GM18861 (cell line): ENCODE measurements at regions not wholly inside any gene's neighbourhood (a gene's known extent, or its start where the extent isn't known, plus 50 kb on each side); places are given as distances from the start of the nearest gene placed in this dataset.
"Not testable (repeated sequence)": the region's sequence is repeated elsewhere in the genome, so short reads cannot be mapped to it uniquely, and the experiment has no call there.

Experiments used
- ATAC-seq: cut with Tn5 transposase; IDR thresholded peaks from one replicate; pipeline ENCODE4 v1.9.1; 2021; ENCODE audit not compliant: unreplicated experiment

DNA sequence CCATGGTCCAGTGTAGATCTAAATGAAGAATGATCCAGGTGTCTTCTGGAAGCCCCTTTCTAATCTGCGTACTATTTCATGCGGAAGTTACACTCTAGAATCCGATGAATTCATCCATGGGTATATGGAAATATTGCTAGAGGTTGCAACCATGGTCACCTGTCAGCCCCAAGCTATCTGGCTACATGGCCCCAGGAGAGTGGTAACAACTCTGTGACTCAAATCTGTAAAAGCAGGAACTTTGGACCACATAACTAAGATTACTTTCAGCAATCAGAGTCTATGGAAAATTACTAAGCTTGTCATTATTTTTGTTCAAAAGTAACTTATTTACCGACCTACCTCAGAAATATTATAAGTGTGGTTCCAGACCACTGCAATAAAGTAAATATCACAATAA lies 150.6 kb upstream of the MED14 start:
- no peak for ATAC-seq

- ATAC-seq, result no peak
Observed at GRCh38 chrX:40887476-40887875, 152.1 kb upstream of the MED14 start.

DNA sequence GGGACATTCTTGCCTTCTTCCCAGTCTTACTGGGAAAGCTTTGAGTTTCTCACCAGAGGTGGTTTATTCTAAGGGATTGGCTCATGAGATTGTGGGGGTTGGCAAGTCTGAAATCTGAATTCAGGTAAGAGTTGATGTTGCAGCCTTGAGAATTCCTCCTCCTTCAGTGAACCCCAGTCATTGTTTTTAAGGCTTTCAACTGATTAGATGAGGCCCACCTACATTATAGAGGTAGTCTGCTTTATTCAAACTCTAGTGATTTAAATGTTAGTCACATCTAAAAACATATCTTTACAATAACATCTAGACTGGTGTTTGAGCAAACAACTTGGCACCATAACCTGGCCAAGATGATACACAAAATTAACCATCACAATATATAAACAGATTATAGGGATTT lies 156.5 kb upstream of the MED14 start:
- ATAC-seq, result no peak

DNA sequence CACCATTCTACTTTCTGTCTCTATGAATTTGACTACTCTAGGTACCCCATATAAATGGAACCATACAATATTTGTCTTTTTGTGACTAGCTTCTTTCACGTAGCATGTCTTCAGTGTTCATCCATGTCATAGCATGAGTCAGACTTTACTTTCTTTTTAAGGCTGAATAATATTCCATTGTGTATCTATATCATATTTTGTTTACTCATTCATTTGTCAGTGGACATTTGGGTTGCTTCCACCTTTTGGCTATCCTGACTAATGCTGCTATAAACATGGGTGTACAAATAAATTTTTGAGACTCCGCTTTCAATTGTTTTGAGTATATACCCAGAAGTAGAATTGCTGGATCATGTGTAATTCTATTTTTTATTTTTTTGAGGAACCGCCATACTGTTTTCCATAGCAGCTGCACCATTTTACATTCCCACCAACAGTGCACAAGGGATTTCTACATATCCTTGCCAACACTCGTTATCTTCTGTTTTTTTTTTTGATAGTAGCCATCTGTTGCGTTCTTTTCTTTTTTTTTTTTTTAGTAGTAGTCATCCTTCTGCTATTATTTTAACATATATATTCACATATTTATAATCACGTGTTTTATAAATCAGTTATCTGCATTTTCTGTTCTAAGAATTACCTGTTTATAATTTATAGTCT lies 158.0 kb upstream of the MED14 start:
- ATAC-seq, result no peak

- ATAC-seq, result no peak
Observed at GRCh38 chrX:40895246-40895645, 159.9 kb upstream of the MED14 start.

GRCh38 chrX:40897718-40898270 lies 162.5 kb upstream of the MED14 start:
- no peak for ATAC-seq

DNA sequence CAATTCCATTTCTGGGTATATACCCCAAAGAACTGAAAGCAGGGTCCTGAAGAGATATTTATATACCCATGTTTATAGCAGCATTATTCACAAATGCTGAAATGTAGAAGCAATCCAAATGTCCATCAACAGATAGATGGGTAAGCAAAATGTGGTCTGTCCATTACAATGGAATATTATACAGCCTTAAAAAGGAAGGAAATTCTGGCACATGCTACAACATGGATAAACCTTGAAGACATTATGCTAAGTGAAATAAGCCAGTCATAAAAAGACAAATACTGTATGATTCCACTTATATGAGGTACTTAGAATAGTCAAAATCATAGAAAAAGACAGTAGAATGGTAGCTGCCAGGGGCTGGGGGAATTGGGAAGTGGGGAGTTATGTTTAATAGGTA lies 169.4 kb upstream of the MED14 start:
- not testable (repeated sequence) for ATAC-seq

DNA sequence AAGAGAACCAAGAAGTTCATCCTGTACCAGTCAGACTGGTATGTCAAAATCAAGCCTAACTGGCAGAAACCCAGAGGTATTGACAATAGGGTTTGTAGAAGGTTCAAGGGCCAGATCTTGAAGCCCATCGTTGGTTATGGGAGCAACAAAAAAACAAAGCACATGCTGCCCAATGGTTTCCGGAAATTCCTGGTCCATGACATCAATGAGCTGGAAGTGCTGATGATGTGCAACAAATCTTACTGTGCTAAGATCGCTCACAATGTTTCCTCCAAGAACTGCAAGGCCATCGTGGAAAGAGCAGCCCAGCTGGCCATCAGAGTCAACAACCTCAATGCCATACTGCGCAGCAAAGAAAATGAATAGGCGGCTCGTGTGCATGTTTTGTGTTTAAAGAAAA lies 172.7 kb upstream of the MED14 start:
- no peak for ATAC-seq

- no peak for ATAC-seq
Observed at GRCh38 chrX:40908857-40909475, 173.6 kb upstream of the MED14 start.

GRCh38 chrX:40912166-40912565 lies 173.1 kb upstream of the USP9X start:
- no peak for ATAC-seq

- ATAC-seq, result no peak
Observed at GRCh38 chrX:40912576-40912975, 172.7 kb upstream of the USP9X start.

GRCh38 chrX:40920351-40920750 lies 164.9 kb upstream of the USP9X start:
- no peak for ATAC-seq

DNA sequence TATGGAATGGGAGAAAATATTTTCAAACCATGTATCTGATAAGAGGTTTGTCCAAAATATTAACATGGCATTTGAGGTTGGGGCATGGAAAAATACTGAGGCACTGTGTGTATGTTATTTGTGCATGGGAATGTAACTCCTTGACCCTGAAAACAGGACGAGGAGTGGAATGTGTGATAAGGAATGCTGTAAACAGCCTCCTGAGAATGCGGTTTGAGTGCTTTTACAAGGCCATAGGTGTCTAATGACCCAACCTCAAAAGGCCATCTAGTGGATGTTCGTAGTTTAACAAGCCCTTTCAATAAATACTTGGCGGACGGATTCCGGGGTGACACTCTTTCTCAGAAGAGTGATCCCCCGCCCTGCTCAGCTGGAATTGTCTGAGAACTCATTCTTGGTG lies 162.9 kb upstream of the USP9X start:
- no peak for ATAC-seq

- not testable (repeated sequence) for ATAC-seq
Observed at GRCh38 chrX:40926739-40927427, 158.4 kb upstream of the USP9X start.

DNA sequence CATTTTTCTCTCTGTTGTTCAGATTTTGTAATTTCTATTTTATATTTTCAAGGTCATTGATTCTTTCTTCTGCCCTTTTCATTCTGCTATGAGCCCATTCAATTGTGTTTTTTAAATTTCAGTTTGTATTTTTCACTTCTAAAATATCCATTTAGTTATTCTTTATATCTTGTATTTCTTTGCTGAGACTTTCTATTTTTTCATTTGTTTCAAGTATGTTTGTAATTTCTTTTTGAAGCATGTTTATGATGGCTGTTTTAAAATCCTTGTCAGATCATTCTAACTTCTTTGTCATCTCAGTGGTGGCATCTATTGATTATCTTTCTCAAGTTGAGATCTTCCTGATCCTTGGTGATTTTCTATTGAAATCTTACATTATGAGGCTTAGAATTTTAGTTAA lies 157.2 kb upstream of the USP9X start:
- no peak for ATAC-seq

GRCh38 chrX:40931921-40932320 lies 153.3 kb upstream of the USP9X start:
- ATAC-seq, result no peak

GRCh38 chrX:40933132-40933705 lies 152.0 kb upstream of the USP9X start:
- no peak for ATAC-seq

GRCh38 chrX:40933706-40934425 lies 151.4 kb upstream of the USP9X start:
- no peak for ATAC-seq

- no peak for ATAC-seq
Observed at GRCh38 chrX:40936827-40937226, 148.4 kb upstream of the USP9X start.

GRCh38 chrX:40938423-40938822 lies 146.8 kb upstream of the USP9X start:
- ATAC-seq, result no peak

GRCh38 chrX:40943093-40943641 lies 142.1 kb upstream of the USP9X start:
- no peak for ATAC-seq
